ENCODE measurements at regions not wholly inside any gene's neighbourhood (a gene's known extent, or its start where the extent isn't known, plus 50 kb on each side); places are given as distances from the start of the nearest gene placed in this dataset.
A peak's percentile ranks its signal among the peaks of the same experiment; 100 is the strongest.
"Not testable (repeated sequence)": the region's sequence is repeated elsewhere in the genome, so short reads cannot be mapped to it uniquely, and the experiment has no call there.

- Histone ChIP-seq H3K4me1 (ENCODE audit: control insufficient read depth, insufficient read depth, low read length) (peaks cover 10% of the 10 kb centered on the region), H3K27ac (ENCODE audit: low read depth, low read length) (no peak overlapping the region), H3K9ac (ENCODE audit: low read length) (no peak overlapping the region), H3K36me3 (ENCODE audit: control insufficient read depth, insufficient read depth, low read length) (no peaks in the 10 kb centered on the region), H3K27me3 (ENCODE audit: control insufficient read depth, insufficient read depth, low read length) (no peaks in the 10 kb centered on the region), H3K4me3 (ENCODE audit: low read length) (no peak overlapping the region)
These were observed 50.0 kb downstream of the PTPRS start for GRCh38 chr19:5290336-5291262.

- H3K27me3 ChIP-seq (ENCODE audit: control insufficient read depth, insufficient read depth, low read length) = no peaks in the 10 kb centered on the region
- H3K4me3 ChIP-seq (ENCODE audit: low read length) = no peak overlapping the region
- H3K36me3 ChIP-seq (ENCODE audit: control insufficient read depth, insufficient read depth, low read length) = no peaks in the 10 kb centered on the region
- no peak overlapping the region for H3K9ac ChIP-seq (ENCODE audit: low read length)
- H3K4me1 ChIP-seq (ENCODE audit: control insufficient read depth, insufficient read depth, low read length) = peaks cover 10% of the 10 kb centered on the region
- H3K27ac ChIP-seq (ENCODE audit: low read depth, low read length) = no peak overlapping the region
These were observed 51.3 kb downstream of the PTPRS start for GRCh38 chr19:5289060-5289990.

GRCh38 chr19:5288347-5288739 lies 52.3 kb downstream of the PTPRS start:
- Histone ChIP-seq H3K9ac (ENCODE audit: low read length) (no peak overlapping the region), H3K4me1 (ENCODE audit: control insufficient read depth, insufficient read depth, low read length) (peaks cover 10% of the 10 kb centered on the region), H3K27me3 (ENCODE audit: control insufficient read depth, insufficient read depth, low read length) (no peaks in the 10 kb centered on the region), H3K4me3 (ENCODE audit: low read length) (peak overlapping the region; percentile 22), H3K36me3 (ENCODE audit: control insufficient read depth, insufficient read depth, low read length) (no peaks in the 10 kb centered on the region), H3K27ac (ENCODE audit: low read depth, low read length) (no peak overlapping the region)

- Histone ChIP-seq H3K4me1 (ENCODE audit: control insufficient read depth, insufficient read depth, low read length) (peaks cover 5% of the 10 kb centered on the region), H3K27me3 (ENCODE audit: control insufficient read depth, insufficient read depth, low read length) (no peaks in the 10 kb centered on the region), H3K27ac (ENCODE audit: low read depth, low read length) (no peak overlapping the region)
These were observed 53.5 kb downstream of the PTPRS start for GRCh38 chr19:5287066-5287465.

GRCh38 chr19:5286465-5287029 lies 54.1 kb downstream of the PTPRS start:
- H3K4me1 ChIP-seq (ENCODE audit: control insufficient read depth, insufficient read depth, low read length) = peaks cover 2% of the 10 kb centered on the region
- no peaks in the 10 kb centered on the region for H3K36me3 ChIP-seq (ENCODE audit: control insufficient read depth, insufficient read depth, low read length)
- H3K27me3 ChIP-seq (ENCODE audit: control insufficient read depth, insufficient read depth, low read length) = no peaks in the 10 kb centered on the region
- no peak overlapping the region for H3K4me3 ChIP-seq (ENCODE audit: low read length)
- H3K9ac ChIP-seq (ENCODE audit: low read length) = no peak overlapping the region
- no peak overlapping the region for H3K27ac ChIP-seq (ENCODE audit: low read depth, low read length)

More at GRCh38 chr19:5287066-5287465, 53.5 kb downstream of the PTPRS start:
- Histone ChIP-seq H3K4me3 (ENCODE audit: low read length) (no peak overlapping the region), H3K36me3 (ENCODE audit: control insufficient read depth, insufficient read depth, low read length) (no peaks in the 10 kb centered on the region), H3K9ac (ENCODE audit: low read length) (no peak overlapping the region)

- Histone ChIP-seq H3K27me3 (ENCODE audit: control insufficient read depth, insufficient read depth, low read length) (no peaks in the 10 kb centered on the region), H3K4me1 (ENCODE audit: control insufficient read depth, insufficient read depth, low read length) (no peaks in the 10 kb centered on the region), H3K9ac (ENCODE audit: low read length) (no peak overlapping the region), H3K36me3 (ENCODE audit: control insufficient read depth, insufficient read depth, low read length) (no peaks in the 10 kb centered on the region), H3K27ac (ENCODE audit: low read depth, low read length) (no peak overlapping the region), H3K4me3 (ENCODE audit: low read length) (no peak overlapping the region)
These were observed 54.7 kb downstream of the PTPRS start for GRCh38 chr19:5285955-5286354.

- H3K36me3 ChIP-seq (ENCODE audit: control insufficient read depth, insufficient read depth, low read length) = no peaks in the 10 kb centered on the region
- H3K27ac ChIP-seq (ENCODE audit: low read depth, low read length) = no peak overlapping the region
- H3K4me1 ChIP-seq (ENCODE audit: control insufficient read depth, insufficient read depth, low read length) = no peaks in the 10 kb centered on the region
- H3K27me3 ChIP-seq (ENCODE audit: control insufficient read depth, insufficient read depth, low read length) = no peaks in the 10 kb centered on the region
- H3K4me3 ChIP-seq (ENCODE audit: low read length) = no peak overlapping the region
- H3K9ac ChIP-seq (ENCODE audit: low read length) = no peak overlapping the region
These were observed 55.3 kb downstream of the PTPRS start for GRCh38 chr19:5285311-5285710.

- Histone ChIP-seq H3K36me3 (ENCODE audit: control insufficient read depth, insufficient read depth, low read length) (no peaks in the 10 kb centered on the region), H3K4me1 (ENCODE audit: control insufficient read depth, insufficient read depth, low read length) (no peaks in the 10 kb centered on the region), H3K27ac (ENCODE audit: low read depth, low read length) (no peak overlapping the region), H3K4me3 (ENCODE audit: low read length) (no peak overlapping the region), H3K9ac (ENCODE audit: low read length) (no peak overlapping the region), H3K27me3 (ENCODE audit: control insufficient read depth, insufficient read depth, low read length) (no peaks in the 10 kb centered on the region)
These were observed 57.7 kb downstream of the PTPRS start for GRCh38 chr19:5282901-5283300.

GRCh38 chr19:5281588-5281987 lies 59.0 kb downstream of the PTPRS start:
- no peak overlapping the region for H3K4me3 ChIP-seq (ENCODE audit: low read length)

GRCh38 chr19:5275668-5276067 lies 64.9 kb downstream of the PTPRS start:
- not testable (repeated sequence) for H3K27ac ChIP-seq (ENCODE audit: low read depth, low read length); H3K27me3 ChIP-seq (ENCODE audit: control insufficient read depth, insufficient read depth, low read length); H3K4me3 ChIP-seq (ENCODE audit: low read length); H3K9ac ChIP-seq (ENCODE audit: low read length); H3K4me1 ChIP-seq (ENCODE audit: control insufficient read depth, insufficient read depth, low read length)
- peaks cover 10% of the 10 kb centered on the region for H3K36me3 ChIP-seq (ENCODE audit: control insufficient read depth, insufficient read depth, low read length)

More at GRCh38 chr19:5281588-5281987, 59.0 kb downstream of the PTPRS start:
- no peak overlapping the region for H3K9ac ChIP-seq (ENCODE audit: low read length)
- no peaks in the 10 kb centered on the region for H3K36me3 ChIP-seq (ENCODE audit: control insufficient read depth, insufficient read depth, low read length)
- H3K4me1 ChIP-seq (ENCODE audit: control insufficient read depth, insufficient read depth, low read length) = no peaks in the 10 kb centered on the region
- H3K27me3 ChIP-seq (ENCODE audit: control insufficient read depth, insufficient read depth, low read length) = no peaks in the 10 kb centered on the region
- H3K27ac ChIP-seq (ENCODE audit: low read depth, low read length) = no peak overlapping the region

- Histone ChIP-seq H3K36me3 (ENCODE audit: control insufficient read depth, insufficient read depth, low read length) (peaks cover 10% of the 10 kb centered on the region), H3K27ac (ENCODE audit: low read depth, low read length) (no peak overlapping the region), H3K27me3 (ENCODE audit: control insufficient read depth, insufficient read depth, low read length) (no peaks in the 10 kb centered on the region), H3K4me3 (ENCODE audit: low read length) (no peak overlapping the region), H3K4me1 (ENCODE audit: control insufficient read depth, insufficient read depth, low read length) (no peaks in the 10 kb centered on the region), H3K9ac (ENCODE audit: low read length) (no peak overlapping the region)
These were observed 66.8 kb downstream of the PTPRS start for GRCh38 chr19:5273782-5274181.

- no peak overlapping the region for H3K27ac ChIP-seq (ENCODE audit: low read depth, low read length)
- H3K4me3 ChIP-seq (ENCODE audit: low read length) = no peak overlapping the region
- no peak overlapping the region for H3K9ac ChIP-seq (ENCODE audit: low read length)
- peaks cover 10% of the 10 kb centered on the region for H3K36me3 ChIP-seq (ENCODE audit: control insufficient read depth, insufficient read depth, low read length)
- no peaks in the 10 kb centered on the region for H3K4me1 ChIP-seq (ENCODE audit: control insufficient read depth, insufficient read depth, low read length)
- no peaks in the 10 kb centered on the region for H3K27me3 ChIP-seq (ENCODE audit: control insufficient read depth, insufficient read depth, low read length)
These were observed 69.5 kb downstream of the PTPRS start for GRCh38 chr19:5271145-5271544.
